GM23338 (cell line): ENCODE measurements at regions not wholly inside any gene's neighbourhood (a gene's known extent, or its start where the extent isn't known, plus 50 kb on each side); places are given as distances from the start of the nearest gene placed in this dataset.

Experiments used
- CREB1 ChIP-seq: fragments of 250-450 bp; sonication (Bioruptor Pico); IDR thresholded peaks from 2 replicates; pipeline ENCODE4 v1.5.0; 2020; ENCODE audit warnings: low read depth, mild to moderate bottlenecking, moderate library complexity
- CTCF ChIP-seq, 2 experiments: fragments of 200-600 bp in 1 of 2; sonication (generic) in 1 of 2; conservative IDR thresholded peaks; 2 replicates each; pipeline versions ENCODE4 v1.5.1 to v1.6.1; 2016 to 2017; ENCODE audit warnings: antibody characterized with exemption in 2 of 2, low read depth in 2 of 2, mild to moderate bottlenecking in 2 of 2, moderate library complexity in 1 of 2
- ETS1 ChIP-seq: IDR thresholded peaks from 2 replicates; pipeline ENCODE4 v1.6.1; 2016; ENCODE audit warnings: antibody characterized with exemption
- EZH2 ChIP-seq: fragments of 200-600 bp; sonication (generic); IDR thresholded peaks from one replicate; pipeline ENCODE4 v1.8.0; 2017; ENCODE audit warnings: antibody characterized with exemption, mild to moderate bottlenecking, low read depth; ENCODE audit not compliant: unreplicated experiment
- EZH2phosphoT487 ChIP-seq: fragments of 200-600 bp; sonication (generic); IDR thresholded peaks from one replicate; pipeline ENCODE4 v1.8.1; 2018; ENCODE audit warnings: antibody characterized with exemption; ENCODE audit not compliant: unreplicated experiment
- JUNB ChIP-seq: IDR thresholded peaks from one replicate; pipeline ENCODE4 v1.6.1; 2016; ENCODE audit warnings: antibody characterized with exemption; ENCODE audit not compliant: unreplicated experiment
- NANOG ChIP-seq: IDR thresholded peaks from 2 replicates; pipeline ENCODE4 v1.6.1; 2016; ENCODE audit warnings: antibody characterized with exemption, borderline replicate concordance
- POLR2AphosphoS5 ChIP-seq: IDR thresholded peaks from 2 replicates; pipeline ENCODE4 v1.6.1; 2016; ENCODE audit warnings: antibody characterized with exemption, low read depth
- REST ChIP-seq: IDR thresholded peaks from one replicate; pipeline ENCODE4 v1.6.1; 2018; ENCODE audit warnings: antibody characterized with exemption; ENCODE audit not compliant: unreplicated experiment
- STAT1 ChIP-seq: IDR thresholded peaks from one replicate; pipeline ENCODE4 v1.6.1; 2016; ENCODE audit warnings: antibody characterized with exemption; ENCODE audit not compliant: unreplicated experiment
- ZNF331 ChIP-seq: fragments of 250-450 bp; sonication (Bioruptor Pico); IDR thresholded peaks from 2 replicates; pipeline ENCODE4 v1.5.0; 2020; ENCODE audit warnings: low read depth, mild to moderate bottlenecking, moderate library complexity
- ZNF462 ChIP-seq: fragments of 250-450 bp; sonication (Bioruptor Pico); IDR thresholded peaks from 2 replicates; pipeline ENCODE4 v1.5.0; 2020; ENCODE audit warnings: mild to moderate bottlenecking, moderate library complexity

GRCh38 chr15:69987492-69988489 is 109.9 kb downstream of the TLE3 start:
- TF ChIP-seq CTCF (conservative IDR thresholded peaks at IDR 0.05; ENCODE audit: low read depth in 2 of 2) (no peak), ZNF331 (CRISPR knock-in tag) (no peak), EZH2phosphoT487 (no peak), REST (no peak), POLR2AphosphoS5 (no peak), EZH2 (no peak), ZNF462 (CRISPR knock-in tag) (no peak), JUNB (no peak), STAT1 (no peak), ETS1 (no peak), NANOG (no peak), CREB1 (CRISPR knock-in tag) (no peak)
